ENCODE measurements at regions not wholly inside any gene's neighbourhood (a gene's known extent, or its start where the extent isn't known, plus 50 kb on each side); places are given as distances from the start of the nearest gene placed in this dataset.
"Not testable (repeated sequence)": the region's sequence is repeated elsewhere in the genome, so short reads cannot be mapped to it uniquely, and the experiment has no call there.

GRCh38 chr2:172262486-172262885 lies 159.8 kb upstream of the DLX2 start:
- DNase-seq, result no peak

GRCh38 chr2:172264820-172265219 lies 162.1 kb upstream of the DLX2 start:
- DNase-seq, result not testable (repeated sequence)

GRCh38 chr2:172269507-172270244 lies 157.7 kb upstream of the ITGA6 start:
- DNase-seq, result not testable (repeated sequence)

GRCh38 chr2:172270278-172271079 lies 156.9 kb upstream of the ITGA6 start:
- peak; percentile 71 for DNase-seq

- DNase-seq, result no peak
Measured at GRCh38 chr2:172273910-172274571, 153.3 kb upstream of the ITGA6 start.

GRCh38 chr2:172275239-172275638 lies 152.1 kb upstream of the ITGA6 start:
- no peak for DNase-seq

GRCh38 chr2:172276961-172277360 lies 150.4 kb upstream of the ITGA6 start:
- no peak for DNase-seq

- no peak for DNase-seq
Measured at GRCh38 chr2:172278667-172279066, 148.7 kb upstream of the ITGA6 start.

- DNase-seq, result no peak
Measured at GRCh38 chr2:172279214-172279613, 148.2 kb upstream of the ITGA6 start.

GRCh38 chr2:172279813-172280212 lies 147.6 kb upstream of the ITGA6 start:
- no peak for DNase-seq

GRCh38 chr2:172280571-172281361 lies 146.6 kb upstream of the ITGA6 start:
- no peak for DNase-seq

- DNase-seq, result no peak
Measured at GRCh38 chr2:172281648-172282570, 145.5 kb upstream of the ITGA6 start.

- DNase-seq, result no peak
Measured at GRCh38 chr2:172282944-172283343, 144.4 kb upstream of the ITGA6 start.

GRCh38 chr2:172283476-172283875 lies 143.9 kb upstream of the ITGA6 start:
- DNase-seq, result no peak

GRCh38 chr2:172284209-172284608 lies 143.2 kb upstream of the ITGA6 start:
- no peak for DNase-seq

GRCh38 chr2:172285010-172285621 lies 142.3 kb upstream of the ITGA6 start:
- no peak for DNase-seq

GRCh38 chr2:172285760-172286159 lies 141.6 kb upstream of the ITGA6 start:
- no peak for DNase-seq

- DNase-seq, result no peak
Measured at GRCh38 chr2:172287190-172287589, 140.2 kb upstream of the ITGA6 start.

GRCh38 chr2:172287605-172288315 lies 139.6 kb upstream of the ITGA6 start:
- no peak for DNase-seq

GRCh38 chr2:172288603-172289002 lies 138.8 kb upstream of the ITGA6 start:
- peak; percentile 39 for DNase-seq

- no peak for DNase-seq
Measured at GRCh38 chr2:172293952-172294351, 133.4 kb upstream of the ITGA6 start.
